CD4-positive, CD25-positive, alpha-beta regulatory T cell (primary cell): ENCODE measurements at regions not wholly inside any gene's neighbourhood (a gene's known extent, or its start where the extent isn't known, plus 50 kb on each side); places are given as distances from the start of the nearest gene placed in this dataset.

Experiments used
- ATAC-seq, 2 donors: fragments of 150-1000 bp; cut with Tn5 transposase; one replicate each; pipeline ENCODE4 v1.10.0; 2021; ENCODE audit warnings: low read depth in 2 of 2, moderate number of reproducible peaks in 2 of 2, moderate library complexity in 1 of 2
- DNase-seq, 3 donors: peaks; one replicate each; pipeline versions ENCODE4 v3.0.0 to v3.0.0-alpha.2; 2012 to 2022; ENCODE audit warnings: mixed read lengths in 1 of 3
- H3K27ac ChIP-seq: one replicate; pipeline ENCODE4 v1.7.0; 2013; ENCODE audit warnings: mild to moderate bottlenecking, low read length; ENCODE audit not compliant: insufficient read depth, poor library complexity, severe bottlenecking
- H3K27me3 ChIP-seq: one replicate; pipeline ENCODE4 v1.7.0; 2013; ENCODE audit warnings: low read length; ENCODE audit not compliant: control insufficient read depth, insufficient read depth
- H3K36me3 ChIP-seq: one replicate; pipeline ENCODE4 v1.7.0; 2013; ENCODE audit warnings: mild to moderate bottlenecking, low read length, moderate library complexity; ENCODE audit not compliant: control insufficient read depth, insufficient read depth
- H3K4me1 ChIP-seq: 2 replicates; pipeline ENCODE4 v1.7.0; 2013; ENCODE audit warnings: mild to moderate bottlenecking, low read length; ENCODE audit not compliant: insufficient read depth, control insufficient read depth, poor library complexity, severe bottlenecking
- H3K4me3 ChIP-seq: one replicate; pipeline ENCODE4 v1.7.0; 2013; ENCODE audit warnings: low read depth, mild to moderate bottlenecking, low read length, moderate library complexity
- H3K9me3 ChIP-seq, 2 experiments: 1 replicate in 1 of 2; 2 replicates in 1 of 2; pipeline ENCODE4 v1.7.0; 2013; ENCODE audit warnings: low read length in 2 of 2, mild to moderate bottlenecking in 1 of 2, moderate library complexity in 1 of 2; ENCODE audit not compliant: control insufficient read depth in 2 of 2
- H3K27ac Mint-ChIP-seq, 3 donors: one replicate each; pipeline ENCODE4 v1.8.0; 2020 to 2022; ENCODE audit warnings: mild to moderate bottlenecking in 3 of 3, mixed read lengths in 3 of 3, moderate library complexity in 2 of 3
- H3K27me3 Mint-ChIP-seq: one replicate; pipeline ENCODE4 v1.8.0; 2022; ENCODE audit warnings: mild to moderate bottlenecking, mixed read lengths
- H3K36me3 Mint-ChIP-seq: one replicate; pipeline ENCODE4 v1.8.0; 2020; ENCODE audit warnings: mixed read lengths
- H3K4me1 Mint-ChIP-seq, 4 donors: one replicate each; pipeline ENCODE4 v1.8.0; 2020 to 2022; ENCODE audit warnings: mixed read lengths in 4 of 4, mild to moderate bottlenecking in 1 of 4
- H3K4me3 Mint-ChIP-seq, 4 donors: one replicate each; pipeline ENCODE4 v1.8.0; 2020 to 2022; ENCODE audit warnings: mild to moderate bottlenecking in 4 of 4, mixed read lengths in 4 of 4, moderate library complexity in 3 of 4
- H3K9me3 Mint-ChIP-seq, 7 donors: one replicate each; pipeline ENCODE4 v1.8.0; 2020 to 2022; ENCODE audit warnings: mixed read lengths in 7 of 7, mild to moderate bottlenecking in 3 of 7, moderate library complexity in 2 of 7

GRCh38 chr17:14771543-14771942, 470.7 kb downstream of the HS3ST3B1 start:
- H3K27ac ChIP-seq: no peak overlapping the region
- H3K27me3 ChIP-seq: no peaks in the 10 kb centered on the region
- Mint-ChIP-seq H3K27me3 (peaks cover 9% of the 10 kb centered on the region), H3K36me3 (no peaks in the 10 kb centered on the region), H3K9me3 (peaks cover 2 to 14% (median 4%) of the 10 kb centered on the region in 7 donors), H3K4me3 (no peak overlapping the region), H3K27ac (no peak overlapping the region), H3K4me1 (no peaks in the 10 kb centered on the region)
- H3K4me1 ChIP-seq: no peaks in the 10 kb centered on the region
- DNase-seq (no peak), ATAC-seq (no peak)
- no peak overlapping the region for H3K4me3 ChIP-seq
- no peaks in the 10 kb centered on the region for H3K9me3 ChIP-seq
- H3K36me3 ChIP-seq: no peaks in the 10 kb centered on the region

DNA sequence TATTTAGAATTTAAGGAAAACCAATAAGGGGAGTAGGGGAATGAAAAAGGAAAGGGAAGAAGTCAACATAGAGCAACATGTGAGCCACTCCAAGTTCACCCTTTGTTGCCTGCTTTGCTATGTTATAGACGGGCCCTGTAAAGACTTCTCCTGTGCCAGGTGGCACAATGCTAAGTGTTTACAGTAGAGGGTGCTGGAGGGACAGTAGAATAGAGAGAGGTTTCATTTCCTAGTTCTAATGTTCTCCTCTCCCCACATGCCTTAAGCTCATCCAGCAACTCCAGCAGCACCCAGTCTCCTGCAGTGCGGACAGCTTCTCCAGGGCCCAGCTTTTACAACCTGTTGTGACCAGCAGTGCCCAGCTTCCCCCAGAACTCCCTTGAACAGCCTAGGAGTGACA, 468.0 kb downstream of the HS3ST3B1 start:
- Mint-ChIP-seq H3K4me3 (no peak overlapping the region), H3K27ac (no peak overlapping the region), H3K9me3 (peaks cover 0 to 9% (median 2%) of the 10 kb centered on the region in 7 donors), H3K36me3 (no peaks in the 10 kb centered on the region), H3K27me3 (peaks cover 4% of the 10 kb centered on the region), H3K4me1 (no peaks in the 10 kb centered on the region)
- no peak for DNase-seq
- H3K27ac ChIP-seq: no peak overlapping the region
- H3K4me1 ChIP-seq: no peaks in the 10 kb centered on the region
- ATAC-seq: no peak
- H3K4me3 ChIP-seq: no peak overlapping the region
- H3K36me3 ChIP-seq: no peaks in the 10 kb centered on the region
- no peaks in the 10 kb centered on the region for H3K27me3 ChIP-seq
- no peaks in the 10 kb centered on the region for H3K9me3 ChIP-seq

DNA sequence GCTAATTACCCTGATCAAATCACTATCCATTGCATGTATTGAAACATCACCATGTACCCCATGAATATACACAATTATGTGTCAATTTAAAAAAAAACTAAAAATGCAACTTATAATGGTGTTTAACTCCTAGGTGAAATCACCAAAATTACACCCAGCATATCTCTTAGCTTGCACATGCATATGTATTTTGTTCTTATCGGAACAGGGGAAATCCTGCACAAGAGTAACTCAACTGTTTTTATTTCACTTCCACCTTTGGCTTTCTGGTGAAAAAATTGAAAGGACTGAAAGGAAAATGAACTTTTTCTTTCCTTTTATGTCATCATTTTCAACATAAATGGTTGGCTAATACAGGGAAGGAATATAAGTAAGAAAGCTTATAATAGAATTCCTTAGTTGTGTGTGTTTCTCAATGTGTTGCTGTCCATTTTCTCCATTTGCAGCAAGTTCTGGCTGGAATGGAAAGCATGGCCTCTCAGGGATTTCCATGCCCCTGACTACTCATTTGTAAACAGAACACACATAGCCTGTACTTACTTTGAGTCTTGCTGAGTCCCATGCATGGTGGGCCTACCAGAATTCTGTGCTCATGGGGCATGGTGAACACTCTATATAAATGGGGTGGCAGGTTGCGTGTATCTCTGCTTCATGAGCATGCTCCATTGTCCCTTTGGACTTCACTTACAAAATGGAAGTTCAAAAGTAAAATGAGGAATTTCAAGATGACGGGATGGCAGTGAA, 462.0 kb downstream of the HS3ST3B1 start:
- ATAC-seq (no peak), DNase-seq (no peak)
- Mint-ChIP-seq H3K4me1 (peaks cover 4 to 17% (median 9%) of the 10 kb centered on the region in 4 donors), H3K36me3 (no peaks in the 10 kb centered on the region), H3K9me3 (peaks cover 0 to 3% (median 0%) of the 10 kb centered on the region in 7 donors), H3K27me3 (peaks cover 12% of the 10 kb centered on the region), H3K27ac (no peak overlapping the region), H3K4me3 (no peak overlapping the region)
- no peaks in the 10 kb centered on the region for H3K9me3 ChIP-seq
- H3K27ac ChIP-seq: no peak overlapping the region
- H3K27me3 ChIP-seq: no peaks in the 10 kb centered on the region
- H3K4me3 ChIP-seq: no peak overlapping the region
- H3K36me3 ChIP-seq: no peaks in the 10 kb centered on the region
- peaks cover 2% of the 10 kb centered on the region for H3K4me1 ChIP-seq

GRCh38 chr17:14760719-14761411, 460.0 kb downstream of the HS3ST3B1 start:
- Histone ChIP-seq H3K9me3 (no peaks in the 10 kb centered on the region), H3K36me3 (no peaks in the 10 kb centered on the region), H3K4me3 (no peak overlapping the region), H3K4me1 (peaks cover 2% of the 10 kb centered on the region), H3K27me3 (no peaks in the 10 kb centered on the region), H3K27ac (no peak overlapping the region)
- Mint-ChIP-seq H3K9me3 (no peaks in the 10 kb centered on the region), H3K4me3 (no peak overlapping the region), H3K36me3 (no peaks in the 10 kb centered on the region), H3K27me3 (peaks cover 15% of the 10 kb centered on the region), H3K27ac (no peak overlapping the region), H3K4me1 (peaks cover 6 to 17% (median 9%) of the 10 kb centered on the region in 4 donors)
- ATAC-seq: no peak
- DNase-seq: no peak

GRCh38 chr17:14760212-14760611, 459.3 kb downstream of the HS3ST3B1 start:
- Histone ChIP-seq H3K4me3 (no peak overlapping the region), H3K4me1 (peaks cover 2% of the 10 kb centered on the region), H3K9me3 (no peaks in the 10 kb centered on the region), H3K36me3 (no peaks in the 10 kb centered on the region), H3K27me3 (no peaks in the 10 kb centered on the region), H3K27ac (no peak overlapping the region)
- no peak overlapping the region for H3K4me3 Mint-ChIP-seq
- H3K9me3 Mint-ChIP-seq: no peaks in the 10 kb centered on the region
- DNase-seq (no peak), ATAC-seq (no peak)
- no peaks in the 10 kb centered on the region for H3K36me3 Mint-ChIP-seq
- H3K27ac Mint-ChIP-seq: no peak overlapping the region
- peaks cover 15% of the 10 kb centered on the region for H3K27me3 Mint-ChIP-seq
- peaks cover 6 to 17% (median 9%) of the 10 kb centered on the region in 4 donors for H3K4me1 Mint-ChIP-seq

DNA sequence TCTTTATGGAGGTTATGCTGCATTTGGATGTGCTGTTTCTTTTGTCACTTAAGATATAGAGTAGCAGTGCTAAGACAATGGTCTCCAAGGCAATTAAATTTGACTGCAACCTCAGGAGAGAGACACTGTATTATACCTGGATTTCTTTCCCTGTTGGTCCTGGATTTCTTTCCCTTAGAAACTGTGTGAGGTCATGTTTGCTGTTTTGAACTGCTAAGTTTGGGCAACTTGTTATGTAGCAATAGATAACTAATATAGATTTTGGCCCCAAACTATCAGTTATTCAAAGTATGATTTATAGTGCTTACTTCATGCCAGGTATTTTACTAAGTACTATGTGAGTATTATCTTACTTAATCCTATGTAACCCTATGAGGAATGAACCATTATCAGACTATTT, 458.4 kb downstream of the HS3ST3B1 start:
- H3K4me1 Mint-ChIP-seq: peaks cover 6 to 17% (median 9%) of the 10 kb centered on the region in 4 donors
- H3K9me3 Mint-ChIP-seq: no peaks in the 10 kb centered on the region
- peaks cover 13% of the 10 kb centered on the region for H3K27me3 Mint-ChIP-seq
- Histone ChIP-seq H3K27me3 (no peaks in the 10 kb centered on the region), H3K4me1 (peaks cover 2% of the 10 kb centered on the region), H3K27ac (no peak overlapping the region), H3K9me3 (no peaks in the 10 kb centered on the region), H3K36me3 (no peaks in the 10 kb centered on the region), H3K4me3 (no peak overlapping the region)
- ATAC-seq: no peak
- H3K36me3 Mint-ChIP-seq: no peaks in the 10 kb centered on the region
- H3K27ac Mint-ChIP-seq: no peak overlapping the region
- DNase-seq: no peak
- no peak overlapping the region for H3K4me3 Mint-ChIP-seq

- H3K4me1 ChIP-seq: peaks cover 2% of the 10 kb centered on the region
- Mint-ChIP-seq H3K27me3 (peaks cover 12% of the 10 kb centered on the region), H3K4me1 (peaks cover under 1 to 4% (median 1%) of the 10 kb centered on the region in 4 donors), H3K9me3 (no peaks in the 10 kb centered on the region), H3K27ac (no peak overlapping the region), H3K4me3 (no peak overlapping the region), H3K36me3 (no peaks in the 10 kb centered on the region)
- H3K27me3 ChIP-seq: no peaks in the 10 kb centered on the region
- no peak for DNase-seq
- no peaks in the 10 kb centered on the region for H3K9me3 ChIP-seq
- H3K4me3 ChIP-seq: no peak overlapping the region
- ATAC-seq: no peak
- H3K36me3 ChIP-seq: no peaks in the 10 kb centered on the region
- no peak overlapping the region for H3K27ac ChIP-seq
Observed at GRCh38 chr17:14756479-14756878, 455.6 kb downstream of the HS3ST3B1 start.

- Mint-ChIP-seq H3K4me1 (peaks cover 0 to 2% (median 0%) of the 10 kb centered on the region in 4 donors), H3K27me3 (peaks cover 12% of the 10 kb centered on the region), H3K9me3 (no peaks in the 10 kb centered on the region), H3K36me3 (no peaks in the 10 kb centered on the region), H3K4me3 (no peak overlapping the region), H3K27ac (no peak overlapping the region)
- no peaks in the 10 kb centered on the region for H3K36me3 ChIP-seq
- ATAC-seq: no peak
- no peak overlapping the region for H3K4me3 ChIP-seq
- H3K27ac ChIP-seq: no peak overlapping the region
- H3K4me1 ChIP-seq: no peaks in the 10 kb centered on the region
- no peaks in the 10 kb centered on the region for H3K9me3 ChIP-seq
- DNase-seq: no peak
- no peaks in the 10 kb centered on the region for H3K27me3 ChIP-seq
Observed at GRCh38 chr17:14755002-14755401, 454.1 kb downstream of the HS3ST3B1 start.
